ENCODE measurements at regions not wholly inside any gene's neighbourhood (a gene's known extent, or its start where the extent isn't known, plus 50 kb on each side); places are given as distances from the start of the nearest gene placed in this dataset.

- no peak overlapping the region for H3K4me3 Mint-ChIP-seq
- H3K27me3 Mint-ChIP-seq (ENCODE audit: low read depth): peaks cover 6% of the 10 kb centered on the region
- DNase-seq (ENCODE audit: low spot score in 2 of 2, unreplicated experiment in 2 of 2): no peak
- TF ChIP-seq CTCF (IDR thresholded peaks at IDR 0.05; ENCODE audit: unreplicated experiment): no peak
- H3K4me1 Mint-ChIP-seq: peaks cover 11% of the 10 kb centered on the region
- H3K27ac Mint-ChIP-seq: no peak overlapping the region
- no peaks in the 10 kb centered on the region for H3K9me3 Mint-ChIP-seq
- H3K36me3 Mint-ChIP-seq: no peaks in the 10 kb centered on the region
These were observed 212.6 kb upstream of the RASGEF1B start for GRCh38 chr4:81684352-81684751.

- TF ChIP-seq CTCF (IDR thresholded peaks at IDR 0.05; ENCODE audit: unreplicated experiment): no peak
- Mint-ChIP-seq H3K27me3 (ENCODE audit: low read depth) (peaks cover 6% of the 10 kb centered on the region), H3K4me3 (no peak overlapping the region), H3K36me3 (no peaks in the 10 kb centered on the region), H3K27ac (no peak overlapping the region), H3K9me3 (no peaks in the 10 kb centered on the region), H3K4me1 (peaks cover 11% of the 10 kb centered on the region)
- DNase-seq (ENCODE audit: low spot score in 2 of 2, unreplicated experiment in 2 of 2): no peak
These were observed 210.8 kb upstream of the RASGEF1B start for GRCh38 chr4:81682492-81682891.

- Mint-ChIP-seq H3K4me3 (no peak overlapping the region), H3K36me3 (no peaks in the 10 kb centered on the region), H3K9me3 (no peaks in the 10 kb centered on the region), H3K4me1 (peaks cover 8% of the 10 kb centered on the region), H3K27me3 (ENCODE audit: low read depth) (peaks cover 6% of the 10 kb centered on the region), H3K27ac (no peak overlapping the region)
- DNase-seq (ENCODE audit: low spot score in 2 of 2, unreplicated experiment in 2 of 2): no peak
- no peak for TF ChIP-seq CTCF (IDR thresholded peaks at IDR 0.05; ENCODE audit: unreplicated experiment)
These were observed 207.6 kb upstream of the RASGEF1B start for GRCh38 chr4:81679315-81679714.

- Mint-ChIP-seq H3K4me1 (peaks cover 8% of the 10 kb centered on the region), H3K27ac (no peak overlapping the region), H3K4me3 (no peak overlapping the region), H3K9me3 (no peaks in the 10 kb centered on the region), H3K27me3 (ENCODE audit: low read depth) (peaks cover 6% of the 10 kb centered on the region), H3K36me3 (no peaks in the 10 kb centered on the region)
- no peak for TF ChIP-seq CTCF (IDR thresholded peaks at IDR 0.05; ENCODE audit: unreplicated experiment)
- no peak for DNase-seq (ENCODE audit: low spot score in 2 of 2, unreplicated experiment in 2 of 2)
These were observed 207.1 kb upstream of the RASGEF1B start for GRCh38 chr4:81678801-81679200.

GRCh38 chr4:81676537-81676936 is 204.8 kb upstream of the RASGEF1B start:
- H3K27me3 Mint-ChIP-seq (ENCODE audit: low read depth): peaks cover 6% of the 10 kb centered on the region
- peaks cover 8% of the 10 kb centered on the region for H3K4me1 Mint-ChIP-seq
- no peak overlapping the region for H3K27ac Mint-ChIP-seq
- H3K4me3 Mint-ChIP-seq: no peak overlapping the region
- TF ChIP-seq CTCF (IDR thresholded peaks at IDR 0.05; ENCODE audit: unreplicated experiment): no peak
- no peak for DNase-seq (ENCODE audit: low spot score in 2 of 2, unreplicated experiment in 2 of 2)
- H3K9me3 Mint-ChIP-seq: no peaks in the 10 kb centered on the region
- H3K36me3 Mint-ChIP-seq: no peaks in the 10 kb centered on the region

- peaks cover 8% of the 10 kb centered on the region for H3K4me1 Mint-ChIP-seq
- H3K27me3 Mint-ChIP-seq (ENCODE audit: low read depth): peaks cover 6% of the 10 kb centered on the region
- no peak for DNase-seq (ENCODE audit: low spot score in 2 of 2, unreplicated experiment in 2 of 2)
- H3K9me3 Mint-ChIP-seq: no peaks in the 10 kb centered on the region
- no peak overlapping the region for H3K4me3 Mint-ChIP-seq
- H3K27ac Mint-ChIP-seq: no peak overlapping the region
- H3K36me3 Mint-ChIP-seq: no peaks in the 10 kb centered on the region
- TF ChIP-seq CTCF (IDR thresholded peaks at IDR 0.05; ENCODE audit: unreplicated experiment): no peak
These were observed 204.2 kb upstream of the RASGEF1B start for GRCh38 chr4:81675791-81676393.
